GM23338 (cell line): ENCODE measurements at regions not wholly inside any gene's neighbourhood (a gene's known extent, or its start where the extent isn't known, plus 50 kb on each side); places are given as distances from the start of the nearest gene placed in this dataset.

ENCODE experiments used
- ATAC-seq: fragments of 200-7000 bp; cut with Tn5 transposase; 3 replicates; pipeline ENCODE4 v1.9.1; 2020
- DNase-seq: peaks from one replicate; pipeline ENCODE4 v3.0.0-alpha.2; 2015; ENCODE audit warnings: low spot score
- H2AFZ ChIP-seq: fragments of 200-600 bp; sonication (generic); 2 replicates; pipeline ENCODE4 v1.8.0; 2016; ENCODE audit warnings: antibody characterized with exemption, mild to moderate bottlenecking, moderate library complexity
- H3F3A ChIP-seq: fragments of 200-600 bp; sonication (generic); replicated peaks from 2 replicates; pipeline ENCODE4 v1.8.0; 2017; ENCODE audit warnings: antibody characterized with exemption, mixed run types, low read depth
- H3K27ac ChIP-seq: fragments of 200-600 bp; sonication (generic); 2 replicates; pipeline ENCODE4 v1.6.1; 2016; ENCODE audit warnings: low read depth
- H3K27me3 ChIP-seq: fragments of 200-600 bp; sonication (generic); 2 replicates; pipeline ENCODE4 v1.8.0; 2016; ENCODE audit warnings: mild to moderate bottlenecking, mixed run types, moderate library complexity; ENCODE audit not compliant: insufficient read depth
- H3K36me3 ChIP-seq: fragments of 200-600 bp; sonication (generic); 2 replicates; pipeline ENCODE4 v1.8.0; 2016; ENCODE audit warnings: mild to moderate bottlenecking; ENCODE audit not compliant: insufficient read depth
- H3K4me1 ChIP-seq: fragments of 200-600 bp; sonication (generic); 2 replicates; pipeline ENCODE4 v1.8.0; 2016; ENCODE audit warnings: mild to moderate bottlenecking, moderate library complexity; ENCODE audit not compliant: insufficient read depth
- H3K4me2 ChIP-seq: fragments of 200-600 bp; sonication (generic); 2 replicates; pipeline ENCODE4 v1.7.1; 2017; ENCODE audit warnings: mixed run types
- H3K4me3 ChIP-seq: fragments of 200-600 bp; sonication (generic); 2 replicates; pipeline ENCODE4 v1.6.1; 2016; ENCODE audit warnings: mixed run types
- H3K79me2 ChIP-seq: fragments of 200-600 bp; sonication (generic); replicated peaks from 2 replicates; pipeline ENCODE4 v1.8.0; 2017; ENCODE audit warnings: mild to moderate bottlenecking; ENCODE audit not compliant: insufficient read depth
- H3K9me2 ChIP-seq: fragments of 200-600 bp; sonication (generic); 2 replicates; pipeline ENCODE4 v1.8.0; 2017; ENCODE audit not compliant: insufficient read depth
- H4K20me1 ChIP-seq: fragments of 200-600 bp; sonication (generic); replicated peaks from 2 replicates; pipeline ENCODE4 v1.8.0; 2017; ENCODE audit warnings: mild to moderate bottlenecking; ENCODE audit not compliant: insufficient read depth
- H3K27ac Mint-ChIP-seq: 2 replicates; pipeline ENCODE4 v1.8.0; 2020; ENCODE audit warnings: inconsistent platforms, mild to moderate bottlenecking, moderate library complexity, mixed read lengths
- H3K27me3 Mint-ChIP-seq: 3 replicates; pipeline ENCODE4 v1.8.0; 2022; ENCODE audit warnings: low read depth, mild to moderate bottlenecking, moderate library complexity, mixed read lengths, inconsistent platforms; ENCODE audit not compliant: insufficient read depth, poor library complexity
- H3K36me3 Mint-ChIP-seq: 3 replicates; pipeline ENCODE4 v1.8.0; 2021; ENCODE audit warnings: low read depth, mild to moderate bottlenecking, inconsistent platforms, moderate library complexity, mixed read lengths
- H3K4me1 Mint-ChIP-seq: 3 replicates; pipeline ENCODE4 v1.8.0; 2020; ENCODE audit warnings: mild to moderate bottlenecking, inconsistent platforms, mixed read lengths
- H3K4me3 Mint-ChIP-seq: 3 replicates; pipeline ENCODE4 v1.8.0; 2021; ENCODE audit warnings: moderate library complexity, mild to moderate bottlenecking, inconsistent platforms, mixed read lengths
- H3K9me3 Mint-ChIP-seq: 3 replicates; pipeline ENCODE4 v1.8.0; 2020; ENCODE audit warnings: moderate library complexity, mild to moderate bottlenecking, inconsistent platforms, mixed read lengths
- CREB1 ChIP-seq: fragments of 250-450 bp; sonication (Bioruptor Pico); IDR thresholded peaks from 2 replicates; pipeline ENCODE4 v1.5.0; 2020; ENCODE audit warnings: low read depth, mild to moderate bottlenecking, moderate library complexity
- EZH2 ChIP-seq: fragments of 200-600 bp; sonication (generic); IDR thresholded peaks from one replicate; pipeline ENCODE4 v1.8.0; 2017; ENCODE audit warnings: antibody characterized with exemption, mild to moderate bottlenecking, low read depth; ENCODE audit not compliant: unreplicated experiment
- EZH2phosphoT487 ChIP-seq: fragments of 200-600 bp; sonication (generic); IDR thresholded peaks from one replicate; pipeline ENCODE4 v1.8.1; 2018; ENCODE audit warnings: antibody characterized with exemption; ENCODE audit not compliant: unreplicated experiment
- JUNB ChIP-seq: IDR thresholded peaks from one replicate; pipeline ENCODE4 v1.6.1; 2016; ENCODE audit warnings: antibody characterized with exemption; ENCODE audit not compliant: unreplicated experiment
- NANOG ChIP-seq: IDR thresholded peaks from 2 replicates; pipeline ENCODE4 v1.6.1; 2016; ENCODE audit warnings: antibody characterized with exemption, borderline replicate concordance
- POLR2AphosphoS5 ChIP-seq: IDR thresholded peaks from 2 replicates; pipeline ENCODE4 v1.6.1; 2016; ENCODE audit warnings: antibody characterized with exemption, low read depth
- STAT1 ChIP-seq: IDR thresholded peaks from one replicate; pipeline ENCODE4 v1.6.1; 2016; ENCODE audit warnings: antibody characterized with exemption; ENCODE audit not compliant: unreplicated experiment
- ZNF114 ChIP-seq: fragments of 250-450 bp; sonication (Bioruptor Pico); IDR thresholded peaks from 2 replicates; pipeline ENCODE4 v1.5.0; 2020; ENCODE audit warnings: mild to moderate bottlenecking, moderate library complexity
- ZNF331 ChIP-seq: fragments of 250-450 bp; sonication (Bioruptor Pico); IDR thresholded peaks from 2 replicates; pipeline ENCODE4 v1.5.0; 2020; ENCODE audit warnings: low read depth, mild to moderate bottlenecking, moderate library complexity
- TF ChIP-seq, protein P1 (sequence below): IDR thresholded peaks from one replicate; pipeline ENCODE4 v1.6.1; 2018; ENCODE audit warnings: antibody characterized with exemption; ENCODE audit not compliant: unreplicated experiment
- TF ChIP-seq, protein P2 (sequence below), 2 experiments: fragments of 200-600 bp in 1 of 2; sonication (generic) in 1 of 2; conservative IDR thresholded peaks; 2 replicates each; pipeline versions ENCODE4 v1.5.1 to v1.6.1; 2016 to 2017; ENCODE audit warnings: antibody characterized with exemption in 2 of 2, low read depth in 2 of 2, mild to moderate bottlenecking in 2 of 2, moderate library complexity in 1 of 2
- TF ChIP-seq, protein P3 (sequence below): fragments of 250-450 bp; sonication (Bioruptor Pico); IDR thresholded peaks from 2 replicates; pipeline ENCODE4 v1.5.0; 2020; ENCODE audit warnings: mild to moderate bottlenecking, moderate library complexity
- TF ChIP-seq, protein P4 (sequence below): IDR thresholded peaks from 2 replicates; pipeline ENCODE4 v1.6.1; 2016; ENCODE audit warnings: antibody characterized with exemption

DNA sequence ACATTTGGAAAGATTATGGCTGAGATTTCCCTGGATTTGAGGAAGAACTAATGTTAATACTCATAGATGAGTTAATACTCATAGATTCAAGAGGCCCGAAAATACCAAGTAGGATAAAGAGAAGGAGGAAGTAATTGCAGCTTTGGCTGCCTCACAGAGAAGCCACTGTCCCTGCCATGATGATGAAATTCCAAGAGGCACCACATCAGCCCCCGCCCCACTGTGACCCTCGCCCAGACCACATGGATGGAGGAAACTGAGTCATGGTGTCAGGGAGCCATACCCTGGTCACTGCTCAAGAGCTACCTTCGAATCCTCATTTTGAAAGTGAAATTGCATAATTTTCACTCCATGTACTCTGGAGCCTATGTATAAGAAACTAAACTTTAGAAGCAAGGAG, 57.6 kb upstream of the SLC22A11 start:
- H3F3A ChIP-seq = no peaks in the 10 kb centered on the region
- no peak overlapping the region for H3K27ac ChIP-seq
- no peak overlapping the region for H3K27ac Mint-ChIP-seq
- H3K4me3 ChIP-seq = no peak overlapping the region
- H3K79me2 ChIP-seq = no peaks in the 10 kb centered on the region
- H3K36me3 ChIP-seq = no peaks in the 10 kb centered on the region
- no peak overlapping the region for H3K4me2 ChIP-seq
- H3K4me3 Mint-ChIP-seq = no peak overlapping the region
- H2AFZ ChIP-seq = no peak overlapping the region
- ATAC-seq = no peak
- DNase-seq = no peak
- H4K20me1 ChIP-seq = no peaks in the 10 kb centered on the region
- peaks cover 6% of the 10 kb centered on the region; the same call in 1 of the 2 replicates for H3K27me3 ChIP-seq
- no peaks in the 10 kb centered on the region; the same call in 2 of the 3 replicates for H3K9me3 Mint-ChIP-seq
- H3K27me3 Mint-ChIP-seq = peaks cover 4% of the 10 kb centered on the region
- H3K4me1 Mint-ChIP-seq = no peaks in the 10 kb centered on the region
- peaks cover 9% of the 10 kb centered on the region; the same call in 1 of the 2 replicates for H3K9me2 ChIP-seq
- H3K4me1 ChIP-seq = no peaks in the 10 kb centered on the region
- TF ChIP-seq EZH2 (no peak), ZNF331 (no peak), NANOG (no peak), JUNB (no peak), POLR2AphosphoS5 (no peak), ZNF114 (CRISPR knock-in tag) (no peak), STAT1 (no peak), CREB1 (CRISPR knock-in tag) (no peak), EZH2phosphoT487 (no peak)
- TF ChIP-seq, protein P1, sequence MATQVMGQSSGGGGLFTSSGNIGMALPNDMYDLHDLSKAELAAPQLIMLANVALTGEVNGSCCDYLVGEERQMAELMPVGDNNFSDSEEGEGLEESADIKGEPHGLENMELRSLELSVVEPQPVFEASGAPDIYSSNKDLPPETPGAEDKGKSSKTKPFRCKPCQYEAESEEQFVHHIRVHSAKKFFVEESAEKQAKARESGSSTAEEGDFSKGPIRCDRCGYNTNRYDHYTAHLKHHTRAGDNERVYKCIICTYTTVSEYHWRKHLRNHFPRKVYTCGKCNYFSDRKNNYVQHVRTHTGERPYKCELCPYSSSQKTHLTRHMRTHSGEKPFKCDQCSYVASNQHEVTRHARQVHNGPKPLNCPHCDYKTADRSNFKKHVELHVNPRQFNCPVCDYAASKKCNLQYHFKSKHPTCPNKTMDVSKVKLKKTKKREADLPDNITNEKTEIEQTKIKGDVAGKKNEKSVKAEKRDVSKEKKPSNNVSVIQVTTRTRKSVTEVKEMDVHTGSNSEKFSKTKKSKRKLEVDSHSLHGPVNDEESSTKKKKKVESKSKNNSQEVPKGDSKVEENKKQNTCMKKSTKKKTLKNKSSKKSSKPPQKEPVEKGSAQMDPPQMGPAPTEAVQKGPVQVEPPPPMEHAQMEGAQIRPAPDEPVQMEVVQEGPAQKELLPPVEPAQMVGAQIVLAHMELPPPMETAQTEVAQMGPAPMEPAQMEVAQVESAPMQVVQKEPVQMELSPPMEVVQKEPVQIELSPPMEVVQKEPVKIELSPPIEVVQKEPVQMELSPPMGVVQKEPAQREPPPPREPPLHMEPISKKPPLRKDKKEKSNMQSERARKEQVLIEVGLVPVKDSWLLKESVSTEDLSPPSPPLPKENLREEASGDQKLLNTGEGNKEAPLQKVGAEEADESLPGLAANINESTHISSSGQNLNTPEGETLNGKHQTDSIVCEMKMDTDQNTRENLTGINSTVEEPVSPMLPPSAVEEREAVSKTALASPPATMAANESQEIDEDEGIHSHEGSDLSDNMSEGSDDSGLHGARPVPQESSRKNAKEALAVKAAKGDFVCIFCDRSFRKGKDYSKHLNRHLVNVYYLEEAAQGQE = no peak
- TF ChIP-seq, protein P2, sequence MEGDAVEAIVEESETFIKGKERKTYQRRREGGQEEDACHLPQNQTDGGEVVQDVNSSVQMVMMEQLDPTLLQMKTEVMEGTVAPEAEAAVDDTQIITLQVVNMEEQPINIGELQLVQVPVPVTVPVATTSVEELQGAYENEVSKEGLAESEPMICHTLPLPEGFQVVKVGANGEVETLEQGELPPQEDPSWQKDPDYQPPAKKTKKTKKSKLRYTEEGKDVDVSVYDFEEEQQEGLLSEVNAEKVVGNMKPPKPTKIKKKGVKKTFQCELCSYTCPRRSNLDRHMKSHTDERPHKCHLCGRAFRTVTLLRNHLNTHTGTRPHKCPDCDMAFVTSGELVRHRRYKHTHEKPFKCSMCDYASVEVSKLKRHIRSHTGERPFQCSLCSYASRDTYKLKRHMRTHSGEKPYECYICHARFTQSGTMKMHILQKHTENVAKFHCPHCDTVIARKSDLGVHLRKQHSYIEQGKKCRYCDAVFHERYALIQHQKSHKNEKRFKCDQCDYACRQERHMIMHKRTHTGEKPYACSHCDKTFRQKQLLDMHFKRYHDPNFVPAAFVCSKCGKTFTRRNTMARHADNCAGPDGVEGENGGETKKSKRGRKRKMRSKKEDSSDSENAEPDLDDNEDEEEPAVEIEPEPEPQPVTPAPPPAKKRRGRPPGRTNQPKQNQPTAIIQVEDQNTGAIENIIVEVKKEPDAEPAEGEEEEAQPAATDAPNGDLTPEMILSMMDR (conservative IDR thresholded peaks at IDR 0.05; ENCODE audit: low read depth in 2 of 2) = no peak
- TF ChIP-seq, protein P3, sequence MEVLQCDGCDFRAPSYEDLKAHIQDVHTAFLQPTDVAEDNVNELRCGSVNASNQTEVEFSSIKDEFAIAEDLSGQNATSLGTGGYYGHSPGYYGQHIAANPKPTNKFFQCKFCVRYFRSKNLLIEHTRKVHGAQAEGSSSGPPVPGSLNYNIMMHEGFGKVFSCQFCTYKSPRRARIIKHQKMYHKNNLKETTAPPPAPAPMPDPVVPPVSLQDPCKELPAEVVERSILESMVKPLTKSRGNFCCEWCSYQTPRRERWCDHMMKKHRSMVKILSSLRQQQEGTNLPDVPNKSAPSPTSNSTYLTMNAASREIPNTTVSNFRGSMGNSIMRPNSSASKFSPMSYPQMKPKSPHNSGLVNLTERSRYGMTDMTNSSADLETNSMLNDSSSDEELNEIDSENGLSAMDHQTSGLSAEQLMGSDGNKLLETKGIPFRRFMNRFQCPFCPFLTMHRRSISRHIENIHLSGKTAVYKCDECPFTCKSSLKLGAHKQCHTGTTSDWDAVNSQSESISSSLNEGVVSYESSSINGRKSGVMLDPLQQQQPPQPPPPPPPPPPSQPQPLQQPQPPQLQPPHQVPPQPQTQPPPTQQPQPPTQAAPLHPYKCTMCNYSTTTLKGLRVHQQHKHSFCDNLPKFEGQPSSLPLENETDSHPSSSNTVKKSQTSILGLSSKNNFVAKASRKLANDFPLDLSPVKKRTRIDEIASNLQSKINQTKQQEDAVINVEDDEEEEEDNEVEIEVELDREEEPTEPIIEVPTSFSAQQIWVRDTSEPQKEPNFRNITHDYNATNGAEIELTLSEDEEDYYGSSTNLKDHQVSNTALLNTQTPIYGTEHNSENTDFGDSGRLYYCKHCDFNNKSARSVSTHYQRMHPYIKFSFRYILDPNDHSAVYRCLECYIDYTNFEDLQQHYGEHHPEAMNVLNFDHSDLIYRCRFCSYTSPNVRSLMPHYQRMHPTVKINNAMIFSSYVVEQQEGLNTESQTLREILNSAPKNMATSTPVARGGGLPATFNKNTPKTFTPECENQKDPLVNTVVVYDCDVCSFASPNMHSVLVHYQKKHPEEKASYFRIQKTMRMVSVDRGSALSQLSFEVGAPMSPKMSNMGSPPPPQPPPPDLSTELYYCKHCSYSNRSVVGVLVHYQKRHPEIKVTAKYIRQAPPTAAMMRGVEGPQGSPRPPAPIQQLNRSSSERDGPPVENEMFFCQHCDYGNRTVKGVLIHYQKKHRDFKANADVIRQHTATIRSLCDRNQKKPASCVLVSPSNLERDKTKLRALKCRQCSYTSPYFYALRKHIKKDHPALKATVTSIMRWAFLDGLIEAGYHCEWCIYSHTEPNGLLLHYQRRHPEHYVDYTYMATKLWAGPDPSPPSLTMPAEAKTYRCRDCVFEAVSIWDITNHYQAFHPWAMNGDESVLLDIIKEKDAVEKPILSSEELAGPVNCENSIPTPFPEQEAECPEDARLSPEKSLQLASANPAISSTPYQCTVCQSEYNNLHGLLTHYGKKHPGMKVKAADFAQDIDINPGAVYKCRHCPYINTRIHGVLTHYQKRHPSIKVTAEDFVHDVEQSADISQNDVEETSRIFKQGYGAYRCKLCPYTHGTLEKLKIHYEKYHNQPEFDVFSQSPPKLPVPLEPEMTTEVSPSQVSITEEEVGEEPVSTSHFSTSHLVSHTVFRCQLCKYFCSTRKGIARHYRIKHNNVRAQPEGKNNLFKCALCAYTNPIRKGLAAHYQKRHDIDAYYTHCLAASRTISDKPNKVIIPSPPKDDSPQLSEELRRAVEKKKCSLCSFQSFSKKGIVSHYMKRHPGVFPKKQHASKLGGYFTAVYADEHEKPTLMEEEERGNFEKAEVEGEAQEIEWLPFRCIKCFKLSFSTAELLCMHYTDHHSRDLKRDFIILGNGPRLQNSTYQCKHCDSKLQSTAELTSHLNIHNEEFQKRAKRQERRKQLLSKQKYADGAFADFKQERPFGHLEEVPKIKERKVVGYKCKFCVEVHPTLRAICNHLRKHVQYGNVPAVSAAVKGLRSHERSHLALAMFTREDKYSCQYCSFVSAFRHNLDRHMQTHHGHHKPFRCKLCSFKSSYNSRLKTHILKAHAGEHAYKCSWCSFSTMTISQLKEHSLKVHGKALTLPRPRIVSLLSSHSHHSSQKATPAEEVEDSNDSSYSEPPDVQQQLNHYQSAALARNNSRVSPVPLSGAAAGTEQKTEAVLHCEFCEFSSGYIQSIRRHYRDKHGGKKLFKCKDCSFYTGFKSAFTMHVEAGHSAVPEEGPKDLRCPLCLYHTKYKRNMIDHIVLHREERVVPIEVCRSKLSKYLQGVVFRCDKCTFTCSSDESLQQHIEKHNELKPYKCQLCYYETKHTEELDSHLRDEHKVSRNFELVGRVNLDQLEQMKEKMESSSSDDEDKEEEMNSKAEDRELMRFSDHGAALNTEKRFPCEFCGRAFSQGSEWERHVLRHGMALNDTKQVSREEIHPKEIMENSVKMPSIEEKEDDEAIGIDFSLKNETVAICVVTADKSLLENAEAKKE = no peak
- TF ChIP-seq, protein P4, sequence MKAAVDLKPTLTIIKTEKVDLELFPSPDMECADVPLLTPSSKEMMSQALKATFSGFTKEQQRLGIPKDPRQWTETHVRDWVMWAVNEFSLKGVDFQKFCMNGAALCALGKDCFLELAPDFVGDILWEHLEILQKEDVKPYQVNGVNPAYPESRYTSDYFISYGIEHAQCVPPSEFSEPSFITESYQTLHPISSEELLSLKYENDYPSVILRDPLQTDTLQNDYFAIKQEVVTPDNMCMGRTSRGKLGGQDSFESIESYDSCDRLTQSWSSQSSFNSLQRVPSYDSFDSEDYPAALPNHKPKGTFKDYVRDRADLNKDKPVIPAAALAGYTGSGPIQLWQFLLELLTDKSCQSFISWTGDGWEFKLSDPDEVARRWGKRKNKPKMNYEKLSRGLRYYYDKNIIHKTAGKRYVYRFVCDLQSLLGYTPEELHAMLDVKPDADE = no peak
- no peaks in the 10 kb centered on the region for H3K36me3 Mint-ChIP-seq
